HepG2 (cell line): ENCODE measurements at regions not wholly inside any gene's neighbourhood (a gene's known extent, or its start where the extent isn't known, plus 50 kb on each side); places are given as distances from the start of the nearest gene placed in this dataset.
A peak's percentile ranks its signal among the peaks of the same experiment; 100 is the strongest.

Experiments used
- ATAC-seq: fragments of 200-7000 bp; cut with Tn5 transposase; 3 replicates; pipeline ENCODE4 v1.9.1; 2020; ENCODE audit warnings: mild to moderate bottlenecking, moderate library complexity
- BruUV-seq: library from RNA; stranded (reverse); fragments of 400-500 nt; replicated peaks from 2 replicates; lab custom pipeline; 2021; lab: Mats Ljungman, UMichigan
- CTCF ChIA-PET: fragments of 300-600 bp; formaldehyde crosslinking; extraction: SDS; loops from one replicate; lab custom pipeline; 2021; ENCODE audit warnings: low total read pairs, inconsistent platforms, low intra/inter-chr PET ratio; lab: Yijun Ruan, JAX
- POLR2A ChIA-PET: fragments of 350-600 bp; sonication (Branson Sonifier 250); formaldehyde crosslinking; loops from one replicate; lab custom pipeline; 2020; ENCODE audit warnings: antibody characterized with exemption, inconsistent platforms; lab: Yijun Ruan, JAX
- DNase-seq: peaks from one replicate; pipeline ENCODE4 v3.0.0-alpha.2; 2015; ENCODE audit warnings: low spot score
- FAIRE-seq: peaks from 3 replicates; lab custom pipeline; 2011; peaks lifted over from hg19 to GRCh38; lab: Jason Lieb, UNC
- H2AFZ ChIP-seq: one replicate; pipeline ENCODE4 v1.6.1; 2011; ENCODE audit warnings: low read length, inconsistent platforms
- H3K27ac ChIP-seq: fragments of 300-600 bp; 3 replicates; pipeline ENCODE4 v1.8.0; 2011; ENCODE audit warnings: mixed run types, mild to moderate bottlenecking, mixed read lengths, low read length, inconsistent platforms; ENCODE audit not compliant: insufficient read depth; ENCODE audit errors: extremely low read length
- H3K27me3 ChIP-seq, 2 experiments: fragments of 200-600 bp in 1 of 2; 2 replicates in 1 of 2; 3 replicates in 1 of 2; pipeline versions ENCODE4 v1.6.0 to v1.8.0; 2011; ENCODE audit warnings: low read length in 2 of 2, mild to moderate bottlenecking in 2 of 2, moderate library complexity in 2 of 2, inconsistent platforms in 1 of 2; ENCODE audit not compliant: insufficient read depth in 2 of 2, control insufficient read depth in 1 of 2
- H3K36me3 ChIP-seq, 2 experiments: fragments of 200-600 bp in 1 of 2; replicated peaks in 1 of 2; 2 replicates in 1 of 2; 3 replicates in 1 of 2; pipeline versions ENCODE4 v1.5.1 to v1.8.0; 2011; ENCODE audit warnings: low read length in 2 of 2, inconsistent platforms in 1 of 2; ENCODE audit not compliant: insufficient read depth in 2 of 2, control insufficient read depth in 1 of 2
- H3K4me1 ChIP-seq: 2 replicates; pipeline ENCODE4 v1.5.1; 2012; ENCODE audit warnings: low read length, inconsistent platforms; ENCODE audit not compliant: insufficient read depth
- H3K4me2 ChIP-seq: 2 replicates; pipeline ENCODE4 v1.6.0; 2011; ENCODE audit warnings: low read depth, low read length, inconsistent platforms
- H3K4me3 ChIP-seq, 3 experiments: fragments of 200-600 bp in 1 of 3; sonication (generic), shearing (Covaris generic) in 1 of 3; replicated peaks in 1 of 3; 2 replicates each; pipeline ENCODE4 v1.5.1; 2011 to 2016; ENCODE audit warnings: low read length in 3 of 3, inconsistent platforms in 2 of 3, low read depth in 2 of 3, mild to moderate bottlenecking in 2 of 3, control low read depth in 1 of 3, mixed read lengths in 1 of 3; ENCODE audit not compliant: insufficient read depth in 1 of 3
- H3K79me2 ChIP-seq: one replicate; pipeline ENCODE4 v1.6.1; 2011; ENCODE audit warnings: low read length, inconsistent platforms; ENCODE audit not compliant: insufficient read depth
- H3K9ac ChIP-seq: 2 replicates; pipeline ENCODE4 v1.6.0; 2011; ENCODE audit warnings: mild to moderate bottlenecking, low read depth, low read length, inconsistent platforms; ENCODE audit not compliant: insufficient read depth
- H3K9me3 ChIP-seq: 2 replicates; pipeline ENCODE4 v1.5.1; 2012; ENCODE audit warnings: mild to moderate bottlenecking, low read length
- H4K20me1 ChIP-seq: 2 replicates; pipeline ENCODE4 v1.6.0; 2011; ENCODE audit warnings: inconsistent platforms, mild to moderate bottlenecking, low read length, moderate library complexity; ENCODE audit not compliant: insufficient read depth
- ZNF30 ChIP-seq: sonication (generic); formaldehyde crosslinking; IDR thresholded peaks from 2 replicates; pipeline ENCODE4 v1.5.0; 2020; ENCODE audit warnings: mild to moderate bottlenecking, missing genetic modification reagents
- ZNF337 ChIP-seq: sonication (generic); formaldehyde crosslinking; IDR thresholded peaks from 2 replicates; pipeline ENCODE4 v1.5.1; 2020; ENCODE audit warnings: missing genetic modification reagents, low read depth, mild to moderate bottlenecking, borderline replicate concordance
- ZNF674 ChIP-seq: sonication (generic); formaldehyde crosslinking; IDR thresholded peaks from 2 replicates; pipeline ENCODE4 v1.5.0; 2020; ENCODE audit warnings: low read depth, mild to moderate bottlenecking, missing genetic modification reagents
- ZNF713 ChIP-seq: sonication (generic); formaldehyde crosslinking; IDR thresholded peaks from 2 replicates; pipeline ENCODE4 v1.4.0; 2020; ENCODE audit warnings: mild to moderate bottlenecking, missing genetic modification reagents
- ZNF768 ChIP-seq: sonication (generic); formaldehyde crosslinking; IDR thresholded peaks from 2 replicates; pipeline ENCODE4 v1.4.0; 2020; ENCODE audit warnings: missing genetic modification reagents
- ZSCAN20 ChIP-seq: sonication (generic); formaldehyde crosslinking; IDR thresholded peaks from 2 replicates; pipeline ENCODE4 v1.4.0; 2020; ENCODE audit warnings: missing genetic modification reagents, mild to moderate bottlenecking, borderline replicate concordance
- ZSCAN30 ChIP-seq: sonication (generic); formaldehyde crosslinking; IDR thresholded peaks from 2 replicates; pipeline ENCODE4 v1.5.0; 2020; ENCODE audit warnings: mild to moderate bottlenecking, missing genetic modification reagents
- WGBS: methylation state at CpG from one replicate; pipeline ENCODE4 v1.1.6; 2017; ENCODE audit warnings: low lambda C conversion rate; 5-methylcytosine and 5-hydroxymethylcytosine counted together
- in situ Hi-C: cut with HindIII; loops from 2 replicates; pipeline ENCODE4 v1.10.0; 2017; ENCODE audit warnings: low pct_unique_long_range_greater_than_20kb; ENCODE audit not compliant: extremely low pct_ligation_motif_present
- intact Hi-C: fragments of 100-400 bp; cut with micrococcal nuclease; formaldehyde crosslinking; loops from one replicate; pipeline ENCODE4 v1.10.0; 2022; ENCODE audit not compliant: unreplicated experiment
- TF ChIP-seq, protein P1 (sequence below): fragments of 450-650 bp; IDR thresholded peaks from 2 replicates; pipeline ENCODE4 v1.6.1; 2016
- TF ChIP-seq, protein P2 (sequence below): sonication (generic); formaldehyde crosslinking; IDR thresholded peaks from 2 replicates; pipeline ENCODE4 v1.5.0; 2020; ENCODE audit warnings: mild to moderate bottlenecking, missing genetic modification reagents
- TF ChIP-seq, protein P3 (sequence below): IDR thresholded peaks from 2 replicates; pipeline ENCODE4 v1.6.1; 2016; ENCODE audit warnings: mild to moderate bottlenecking, missing biosample characterization, missing genetic modification reagents
- TF ChIP-seq, protein P4 (sequence below): sonication (generic); formaldehyde crosslinking; IDR thresholded peaks from 2 replicates; pipeline ENCODE4 v1.4.0; 2020; ENCODE audit warnings: missing genetic modification reagents
- TF ChIP-seq, protein P5 (sequence below): sonication (generic); formaldehyde crosslinking; IDR thresholded peaks from 2 replicates; pipeline ENCODE4 v1.4.0; 2020; ENCODE audit warnings: missing genetic modification reagents, borderline replicate concordance

DNA sequence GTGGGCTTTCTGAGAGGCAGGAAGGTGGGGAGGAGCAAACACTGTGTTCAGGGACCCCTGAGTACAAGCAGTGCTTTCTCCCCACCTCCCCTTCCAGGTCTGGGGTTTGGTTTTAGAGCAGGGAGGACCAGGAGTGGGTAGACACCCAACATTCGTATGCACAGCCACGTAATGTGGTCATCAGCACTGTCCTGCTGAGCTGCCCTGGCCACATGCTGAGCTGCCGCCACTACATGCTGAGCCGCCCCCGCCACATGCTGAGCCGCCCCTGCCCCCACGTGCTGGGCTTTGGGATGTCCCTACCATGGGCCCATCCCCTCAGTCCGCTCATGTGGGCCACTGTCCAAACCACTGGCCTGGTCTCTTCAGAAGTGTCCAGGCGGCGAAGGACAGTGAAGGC lies 214.9 kb upstream of the CST7 start:
- no peak for ATAC-seq
- intact Hi-C loops (no loop called here), in situ Hi-C loops (no loop called here)
- TF ChIP-seq, protein P1, sequence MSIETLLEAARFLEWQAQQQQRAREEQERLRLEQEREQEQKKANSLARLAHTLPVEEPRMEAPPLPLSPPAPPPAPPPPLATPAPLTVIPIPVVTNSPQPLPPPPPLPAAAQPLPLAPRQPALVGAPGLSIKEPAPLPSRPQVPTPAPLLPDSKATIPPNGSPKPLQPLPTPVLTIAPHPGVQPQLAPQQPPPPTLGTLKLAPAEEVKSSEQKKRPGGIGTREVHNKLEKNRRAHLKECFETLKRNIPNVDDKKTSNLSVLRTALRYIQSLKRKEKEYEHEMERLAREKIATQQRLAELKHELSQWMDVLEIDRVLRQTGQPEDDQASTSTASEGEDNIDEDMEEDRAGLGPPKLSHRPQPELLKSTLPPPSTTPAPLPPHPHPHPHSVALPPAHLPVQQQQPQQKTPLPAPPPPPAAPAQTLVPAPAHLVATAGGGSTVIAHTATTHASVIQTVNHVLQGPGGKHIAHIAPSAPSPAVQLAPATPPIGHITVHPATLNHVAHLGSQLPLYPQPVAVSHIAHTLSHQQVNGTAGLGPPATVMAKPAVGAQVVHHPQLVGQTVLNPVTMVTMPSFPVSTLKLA = peak; percentile 24; the same call in 1 of the 2 replicates
- TF ChIP-seq ZSCAN20 = no peak
- no peak for TF ChIP-seq ZNF713 (CRISPR knock-in tag)
- TF ChIP-seq ZNF768 (CRISPR knock-in tag) = 0 out of 2 replicates have a peak, but pooled peaks have one; percentile 16
- WGBS = 23% methylated on average over 7 of the region's 10 CpGs
- no peaks in the 10 kb centered on the region for H3K79me2 ChIP-seq
- H2AFZ ChIP-seq = no peak overlapping the region
- no peak overlapping the region for H3K4me3 ChIP-seq
- no peak for DNase-seq
- no peak overlapping the region for H3K4me2 ChIP-seq
- peaks cover 2 to 33% of the 10 kb centered on the region in 2 experiments; a peak in 4 of 5 replicates for H3K27me3 ChIP-seq
- no peaks in the 10 kb centered on the region for H4K20me1 ChIP-seq
- no peak overlapping the region for H3K9ac ChIP-seq
- no peak overlapping the region for H3K27ac ChIP-seq
- ChIA-PET CTCF (no interaction called here), POLR2A (no interaction called here)
- no peaks in the 10 kb centered on the region for H3K4me1 ChIP-seq
- no peaks in the 10 kb centered on the region for H3K9me3 ChIP-seq
- no peaks in the 10 kb centered on the region for H3K36me3 ChIP-seq
- BruUV-seq = no TSS peak
- no peak for FAIRE-seq

DNA sequence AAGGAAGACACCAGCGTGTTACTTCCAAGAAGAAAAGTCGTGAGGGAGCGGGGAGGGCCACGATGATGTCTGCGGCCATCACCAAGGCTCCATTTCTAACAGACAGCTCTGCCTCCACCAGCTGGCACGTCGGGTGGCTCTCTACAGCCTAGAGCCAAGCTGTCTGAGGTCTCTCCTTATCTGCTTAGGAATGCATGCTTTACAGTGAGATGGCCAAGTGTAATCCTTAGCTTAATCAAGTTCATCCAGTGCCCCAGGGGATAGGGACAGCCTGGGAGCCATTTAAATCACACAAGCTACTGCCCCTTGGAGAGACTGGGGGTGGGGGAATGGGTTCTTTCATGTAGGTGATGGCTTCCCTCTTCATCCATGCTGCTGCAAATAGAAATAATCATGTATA lies 213.8 kb upstream of the CST7 start:
- Histone ChIP-seq H3K27ac (no peak overlapping the region), H3K4me2 (no peak overlapping the region), H2AFZ (no peak overlapping the region), H3K9ac (no peak overlapping the region), H3K4me3 (no peak overlapping the region), H3K9me3 (no peaks in the 10 kb centered on the region), H3K4me1 (no peaks in the 10 kb centered on the region), H4K20me1 (no peaks in the 10 kb centered on the region), H3K27me3 (peaks cover 0 to 27% of the 10 kb centered on the region in 2 experiments; a peak in 3 of 5 replicates), H3K36me3 (no peaks in the 10 kb centered on the region), H3K79me2 (no peaks in the 10 kb centered on the region)
- DNase-seq (no peak), ATAC-seq (no peak), FAIRE-seq (no peak)
- intact Hi-C loops (no loop called here), in situ Hi-C loops (no loop called here)
- ChIA-PET POLR2A (no interaction called here), CTCF (no interaction called here)
- WGBS = 35% methylated on average over 7 of the region's 7 CpGs
- BruUV-seq = no TSS peak
- TF ChIP-seq ZNF674 (CRISPR knock-in tag) (no peak), ZNF30 (CRISPR knock-in tag) (no peak), ZNF337 (CRISPR knock-in tag) (no peak), ZSCAN30 (CRISPR knock-in tag) (no peak)
- TF ChIP-seq, protein P2, sequence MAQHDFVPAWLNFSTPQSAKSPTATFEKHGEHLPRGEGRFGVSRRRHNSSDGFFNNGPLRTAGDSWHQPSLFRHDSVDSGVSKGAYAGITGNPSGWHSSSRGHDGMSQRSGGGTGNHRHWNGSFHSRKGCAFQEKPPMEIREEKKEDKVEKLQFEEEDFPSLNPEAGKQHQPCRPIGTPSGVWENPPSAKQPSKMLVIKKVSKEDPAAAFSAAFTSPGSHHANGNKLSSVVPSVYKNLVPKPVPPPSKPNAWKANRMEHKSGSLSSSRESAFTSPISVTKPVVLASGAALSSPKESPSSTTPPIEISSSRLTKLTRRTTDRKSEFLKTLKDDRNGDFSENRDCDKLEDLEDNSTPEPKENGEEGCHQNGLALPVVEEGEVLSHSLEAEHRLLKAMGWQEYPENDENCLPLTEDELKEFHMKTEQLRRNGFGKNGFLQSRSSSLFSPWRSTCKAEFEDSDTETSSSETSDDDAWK (CRISPR knock-in tag) = no peak
- TF ChIP-seq, protein P3, sequence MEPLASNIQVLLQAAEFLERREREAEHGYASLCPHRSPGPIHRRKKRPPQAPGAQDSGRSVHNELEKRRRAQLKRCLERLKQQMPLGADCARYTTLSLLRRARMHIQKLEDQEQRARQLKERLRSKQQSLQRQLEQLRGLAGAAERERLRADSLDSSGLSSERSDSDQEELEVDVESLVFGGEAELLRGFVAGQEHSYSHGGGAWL (CRISPR knock-in tag) = no peak
- TF ChIP-seq, protein P4, sequence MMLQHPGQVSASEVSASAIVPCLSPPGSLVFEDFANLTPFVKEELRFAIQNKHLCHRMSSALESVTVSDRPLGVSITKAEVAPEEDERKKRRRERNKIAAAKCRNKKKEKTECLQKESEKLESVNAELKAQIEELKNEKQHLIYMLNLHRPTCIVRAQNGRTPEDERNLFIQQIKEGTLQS = no peak
- TF ChIP-seq, protein P5, sequence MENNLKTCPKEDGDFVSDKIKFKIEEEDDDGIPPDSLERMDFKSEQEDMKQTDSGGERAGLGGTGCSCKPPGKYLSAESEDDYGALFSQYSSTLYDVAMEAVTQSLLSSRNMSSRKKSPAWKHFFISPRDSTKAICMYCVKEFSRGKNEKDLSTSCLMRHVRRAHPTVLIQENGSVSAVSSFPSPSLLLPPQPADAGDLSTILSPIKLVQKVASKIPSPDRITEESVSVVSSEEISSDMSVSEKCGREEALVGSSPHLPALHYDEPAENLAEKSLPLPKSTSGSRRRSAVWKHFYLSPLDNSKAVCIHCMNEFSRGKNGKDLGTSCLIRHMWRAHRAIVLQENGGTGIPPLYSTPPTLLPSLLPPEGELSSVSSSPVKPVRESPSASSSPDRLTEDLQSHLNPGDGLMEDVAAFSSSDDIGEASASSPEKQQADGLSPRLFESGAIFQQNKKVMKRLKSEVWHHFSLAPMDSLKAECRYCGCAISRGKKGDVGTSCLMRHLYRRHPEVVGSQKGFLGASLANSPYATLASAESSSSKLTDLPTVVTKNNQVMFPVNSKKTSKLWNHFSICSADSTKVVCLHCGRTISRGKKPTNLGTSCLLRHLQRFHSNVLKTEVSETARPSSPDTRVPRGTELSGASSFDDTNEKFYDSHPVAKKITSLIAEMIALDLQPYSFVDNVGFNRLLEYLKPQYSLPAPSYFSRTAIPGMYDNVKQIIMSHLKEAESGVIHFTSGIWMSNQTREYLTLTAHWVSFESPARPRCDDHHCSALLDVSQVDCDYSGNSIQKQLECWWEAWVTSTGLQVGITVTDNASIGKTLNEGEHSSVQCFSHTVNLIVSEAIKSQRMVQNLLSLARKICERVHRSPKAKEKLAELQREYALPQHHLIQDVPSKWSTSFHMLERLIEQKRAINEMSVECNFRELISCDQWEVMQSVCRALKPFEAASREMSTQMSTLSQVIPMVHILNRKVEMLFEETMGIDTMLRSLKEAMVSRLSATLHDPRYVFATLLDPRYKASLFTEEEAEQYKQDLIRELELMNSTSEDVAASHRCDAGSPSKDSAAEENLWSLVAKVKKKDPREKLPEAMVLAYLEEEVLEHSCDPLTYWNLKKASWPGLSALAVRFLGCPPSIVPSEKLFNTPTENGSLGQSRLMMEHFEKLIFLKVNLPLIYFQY (CRISPR knock-in tag) = no peak
